ENCODE measurements at regions not wholly inside any gene's neighbourhood (a gene's known extent, or its start where the extent isn't known, plus 50 kb on each side); places are given as distances from the start of the nearest gene placed in this dataset.

- POLR2A ChIA-PET = no interaction called here
- no peak for DNase-seq (ENCODE audit: low read depth)
- H3K4me3 ChIP-seq (ENCODE audit: low read depth, low read length) = no peak overlapping the region
- H3K36me3 ChIP-seq (ENCODE audit: control insufficient read depth, insufficient read depth, low read length) = no peaks in the 10 kb centered on the region
- CTCF ChIA-PET = interaction anchor here (1.0 kb wide), 1 partner anchor 28 kb away, joined by 3 read pairs; no protein-coding TSS in a partner anchor
- H3K27me3 ChIP-seq (ENCODE audit: control insufficient read depth, insufficient read depth, low read length) = no peaks in the 10 kb centered on the region
- TF ChIP-seq CTCF (IDR thresholded peaks at IDR 0.05; ENCODE audit: insufficient read depth, low read depth, low read length) = no peak
Measured at GRCh38 chr2:153420394-153420793, 58.2 kb downstream of the RPRM start.

GRCh38 chr2:153417077-153417476 is 61.5 kb downstream of the RPRM start:
- no peak for DNase-seq (ENCODE audit: low read depth)
- POLR2A ChIA-PET = no interaction called here
- Histone ChIP-seq H3K36me3 (ENCODE audit: control insufficient read depth, insufficient read depth, low read length) (no peaks in the 10 kb centered on the region), H3K27me3 (ENCODE audit: control insufficient read depth, insufficient read depth, low read length) (no peaks in the 10 kb centered on the region), H3K4me3 (ENCODE audit: low read depth, low read length) (no peak overlapping the region)
- CTCF ChIA-PET = no interaction called here
- TF ChIP-seq CTCF (IDR thresholded peaks at IDR 0.05; ENCODE audit: insufficient read depth, low read depth, low read length) = no peak

- CTCF ChIA-PET = no interaction called here
- TF ChIP-seq CTCF (IDR thresholded peaks at IDR 0.05; ENCODE audit: insufficient read depth, low read depth, low read length) = no peak
- no peak for DNase-seq (ENCODE audit: low read depth)
- POLR2A ChIA-PET = no interaction called here
- no peaks in the 10 kb centered on the region for H3K36me3 ChIP-seq (ENCODE audit: control insufficient read depth, insufficient read depth, low read length)
- no peak overlapping the region for H3K4me3 ChIP-seq (ENCODE audit: low read depth, low read length)
- no peaks in the 10 kb centered on the region for H3K27me3 ChIP-seq (ENCODE audit: control insufficient read depth, insufficient read depth, low read length)
Measured at GRCh38 chr2:153416071-153416470, 62.5 kb downstream of the RPRM start.

- ChIA-PET POLR2A (no interaction called here), CTCF (no interaction called here)
- no peak for TF ChIP-seq CTCF (IDR thresholded peaks at IDR 0.05; ENCODE audit: insufficient read depth, low read depth, low read length)
- H3K27me3 ChIP-seq (ENCODE audit: control insufficient read depth, insufficient read depth, low read length) = no peaks in the 10 kb centered on the region
- DNase-seq (ENCODE audit: low read depth) = no peak
- H3K4me3 ChIP-seq (ENCODE audit: low read depth, low read length) = no peak overlapping the region
- no peaks in the 10 kb centered on the region for H3K36me3 ChIP-seq (ENCODE audit: control insufficient read depth, insufficient read depth, low read length)
Measured at GRCh38 chr2:153408710-153409385, 69.7 kb downstream of the RPRM start.

GRCh38 chr2:153405196-153405595 is 73.4 kb downstream of the RPRM start:
- Histone ChIP-seq H3K4me3 (ENCODE audit: low read depth, low read length) (no peak overlapping the region), H3K36me3 (ENCODE audit: control insufficient read depth, insufficient read depth, low read length) (no peaks in the 10 kb centered on the region), H3K27me3 (ENCODE audit: control insufficient read depth, insufficient read depth, low read length) (no peaks in the 10 kb centered on the region)
- no peak for TF ChIP-seq CTCF (IDR thresholded peaks at IDR 0.05; ENCODE audit: insufficient read depth, low read depth, low read length)
- CTCF ChIA-PET = no interaction called here
- no peak for DNase-seq (ENCODE audit: low read depth)
- POLR2A ChIA-PET = no interaction called here

Measured in BJ (cell line).